ENCODE measurements at regions not wholly inside any gene's neighbourhood (a gene's known extent, or its start where the extent isn't known, plus 50 kb on each side); places are given as distances from the start of the nearest gene placed in this dataset.

GRCh38 chr3:35322070-35322469 lies 317.3 kb upstream of the ARPP21 start:
- no peaks in the 10 kb centered on the region for H3K36me3 ChIP-seq
- TF ChIP-seq POLR2A (IDR thresholded peaks at IDR 0.05) (no peak), EP300 (IDR thresholded peaks at IDR 0.05) (no peak), CTCF (IDR thresholded peaks at IDR 0.05) (no peak)
- no peaks in the 10 kb centered on the region for H3K27me3 ChIP-seq
- no peak for DNase-seq (ENCODE audit: low spot score in 2 of 2)
- 31 to 64% methylated on average over 4 of the region's 4 CpGs for WGBS, 2 donors
- H3K4me3 ChIP-seq = no peak overlapping the region
- H3K27ac ChIP-seq = no peak overlapping the region
- no peaks in the 10 kb centered on the region for H3K9me3 ChIP-seq
- H3K4me1 ChIP-seq = no peaks in the 10 kb centered on the region

GRCh38 chr3:35335703-35336102 lies 303.6 kb upstream of the ARPP21 start:
- 92% methylated on average over 3 of the region's 3 CpGs for WGBS, 2 donors
- no peak for TF ChIP-seq POLR2A (IDR thresholded peaks at IDR 0.05)
- TF ChIP-seq EP300 (IDR thresholded peaks at IDR 0.05) = no peak
- no peaks in the 10 kb centered on the region for H3K36me3 ChIP-seq
- no peaks in the 10 kb centered on the region for H3K4me1 ChIP-seq
- H3K27ac ChIP-seq = no peak overlapping the region
- no peak for DNase-seq (ENCODE audit: low spot score in 2 of 2)
- H3K27me3 ChIP-seq = no peaks in the 10 kb centered on the region
- no peak overlapping the region for H3K4me3 ChIP-seq
- no peaks in the 10 kb centered on the region for H3K9me3 ChIP-seq

GRCh38 chr3:35336601-35337000 lies 302.7 kb upstream of the ARPP21 start:
- H3K4me3 ChIP-seq = no peak overlapping the region
- DNase-seq (ENCODE audit: low spot score in 2 of 2) = no peak
- no peaks in the 10 kb centered on the region for H3K36me3 ChIP-seq
- no peaks in the 10 kb centered on the region for H3K27me3 ChIP-seq
- no peaks in the 10 kb centered on the region for H3K9me3 ChIP-seq
- no peaks in the 10 kb centered on the region for H3K4me1 ChIP-seq
- TF ChIP-seq CTCF (IDR thresholded peaks at IDR 0.05) = no peak
- TF ChIP-seq POLR2A (IDR thresholded peaks at IDR 0.05) = no peak
- no peak for TF ChIP-seq EP300 (IDR thresholded peaks at IDR 0.05)
- no peak overlapping the region for H3K27ac ChIP-seq

- TF ChIP-seq CTCF (IDR thresholded peaks at IDR 0.05) (no peak), POLR2A (IDR thresholded peaks at IDR 0.05) (no peak), EP300 (IDR thresholded peaks at IDR 0.05) (no peak)
- DNase-seq (ENCODE audit: low spot score in 2 of 2) = no peak
- H3K27me3 ChIP-seq = no peaks in the 10 kb centered on the region
- no peak overlapping the region for H3K4me3 ChIP-seq
- 52 to 68% methylated on average over 2 of the region's 2 CpGs for WGBS, 2 donors
- H3K4me1 ChIP-seq = no peaks in the 10 kb centered on the region
- H3K36me3 ChIP-seq = no peaks in the 10 kb centered on the region
- H3K27ac ChIP-seq = no peak overlapping the region
- H3K9me3 ChIP-seq = no peaks in the 10 kb centered on the region
These were observed 301.1 kb upstream of the ARPP21 start for GRCh38 chr3:35338186-35338585.

- no peaks in the 10 kb centered on the region for H3K27me3 ChIP-seq
- WGBS, 2 donors = 81% methylated on average over 1 of the region's 1 CpG
- H3K4me3 ChIP-seq = no peak overlapping the region
- H3K27ac ChIP-seq = no peak overlapping the region
- H3K4me1 ChIP-seq = no peaks in the 10 kb centered on the region
- TF ChIP-seq CTCF (IDR thresholded peaks at IDR 0.05) (no peak), EP300 (IDR thresholded peaks at IDR 0.05) (no peak), POLR2A (IDR thresholded peaks at IDR 0.05) (no peak)
- H3K9me3 ChIP-seq = no peaks in the 10 kb centered on the region
- DNase-seq (ENCODE audit: low spot score in 2 of 2) = no peak
- H3K36me3 ChIP-seq = no peaks in the 10 kb centered on the region
These were observed 259.1 kb upstream of the ARPP21 start for GRCh38 chr3:35380196-35380595.

- 74 to 81% methylated on average over 2 of the region's 2 CpGs for WGBS, 2 donors
- Histone ChIP-seq H3K36me3 (no peaks in the 10 kb centered on the region), H3K9me3 (no peaks in the 10 kb centered on the region)
These were observed 256.1 kb upstream of the ARPP21 start for GRCh38 chr3:35383216-35383615.

More at GRCh38 chr3:35383216-35383615, 256.1 kb upstream of the ARPP21 start:
- Histone ChIP-seq H3K4me3 (no peak overlapping the region), H3K27me3 (no peaks in the 10 kb centered on the region), H3K4me1 (no peaks in the 10 kb centered on the region), H3K27ac (no peak overlapping the region)
- TF ChIP-seq POLR2A (IDR thresholded peaks at IDR 0.05) = no peak
- TF ChIP-seq EP300 (IDR thresholded peaks at IDR 0.05) = no peak
- no peak for TF ChIP-seq CTCF (IDR thresholded peaks at IDR 0.05)
- no peak for DNase-seq (ENCODE audit: low spot score in 2 of 2)

All from tibial nerve (tissue), 4 donors.